ENCODE measurements at regions not wholly inside any gene's neighbourhood (a gene's known extent, or its start where the extent isn't known, plus 50 kb on each side); places are given as distances from the start of the nearest gene placed in this dataset.

- CTCF ChIA-PET: no interaction called here
- H3K4me1 Mint-ChIP-seq (ENCODE audit: low read depth, unreplicated experiment): no peaks in the 10 kb centered on the region
- intact Hi-C loops (cut with micrococcal nuclease; ENCODE audit: unreplicated experiment): no loop called here
Measured at GRCh38 chr9:88596376-88596775, 61.4 kb downstream of the NXNL2 start.

GRCh38 chr9:88604836-88605511, 70.0 kb downstream of the NXNL2 start:
- no peak overlapping the region for H3K27ac Mint-ChIP-seq (ENCODE audit: unreplicated experiment)
- no TSS peak for BruUV-seq (replicated peaks)

More at GRCh38 chr9:88596376-88596775, 61.4 kb downstream of the NXNL2 start:
- DNase-seq: no peak
- no peak for TF ChIP-seq CTCF (IDR thresholded peaks at IDR 0.05; ENCODE audit: unreplicated experiment)
- no TSS peak for BruUV-seq (replicated peaks)
- Mint-ChIP-seq H3K36me3 (ENCODE audit: insufficient read depth, unreplicated experiment) (no peaks in the 10 kb centered on the region), H3K9me3 (ENCODE audit: low read depth, unreplicated experiment) (no peaks in the 10 kb centered on the region), H3K4me3 (ENCODE audit: low read depth, unreplicated experiment) (no peak overlapping the region), H3K27me3 (ENCODE audit: unreplicated experiment) (peaks cover 52% of the 10 kb centered on the region), H3K27ac (ENCODE audit: unreplicated experiment) (no peak overlapping the region)

GRCh38 chr9:88605512-88606362, 70.8 kb downstream of the NXNL2 start:
- no peaks in the 10 kb centered on the region for H3K4me1 Mint-ChIP-seq (ENCODE audit: low read depth, unreplicated experiment)
- peaks cover 46% of the 10 kb centered on the region for H3K27me3 Mint-ChIP-seq (ENCODE audit: unreplicated experiment)
- BruUV-seq (replicated peaks): no TSS peak
- CTCF ChIA-PET: no interaction called here
- H3K9me3 Mint-ChIP-seq (ENCODE audit: low read depth, unreplicated experiment): no peaks in the 10 kb centered on the region
- DNase-seq: no peak
- H3K27ac Mint-ChIP-seq (ENCODE audit: unreplicated experiment): no peak overlapping the region
- TF ChIP-seq CTCF (IDR thresholded peaks at IDR 0.05; ENCODE audit: unreplicated experiment): no peak
- intact Hi-C loops (cut with micrococcal nuclease; ENCODE audit: unreplicated experiment): no loop called here
- no peaks in the 10 kb centered on the region for H3K36me3 Mint-ChIP-seq (ENCODE audit: insufficient read depth, unreplicated experiment)
- H3K4me3 Mint-ChIP-seq (ENCODE audit: low read depth, unreplicated experiment): no peak overlapping the region

More at GRCh38 chr9:88604836-88605511, 70.0 kb downstream of the NXNL2 start:
- Mint-ChIP-seq H3K4me1 (ENCODE audit: low read depth, unreplicated experiment) (no peaks in the 10 kb centered on the region), H3K27me3 (ENCODE audit: unreplicated experiment) (peaks cover 50% of the 10 kb centered on the region), H3K36me3 (ENCODE audit: insufficient read depth, unreplicated experiment) (no peaks in the 10 kb centered on the region), H3K4me3 (ENCODE audit: low read depth, unreplicated experiment) (no peak overlapping the region), H3K9me3 (ENCODE audit: low read depth, unreplicated experiment) (no peaks in the 10 kb centered on the region)
- intact Hi-C loops (cut with micrococcal nuclease; ENCODE audit: unreplicated experiment): no loop called here
- CTCF ChIA-PET: no interaction called here
- TF ChIP-seq CTCF (IDR thresholded peaks at IDR 0.05; ENCODE audit: unreplicated experiment): no peak
- no peak for DNase-seq

GRCh38 chr9:88614359-88614758, 79.4 kb downstream of the NXNL2 start:
- BruUV-seq (replicated peaks): no TSS peak
- H3K27ac Mint-ChIP-seq (ENCODE audit: unreplicated experiment): no peak overlapping the region
- intact Hi-C loops (cut with micrococcal nuclease; ENCODE audit: unreplicated experiment): no loop called here

More at GRCh38 chr9:88614359-88614758, 79.4 kb downstream of the NXNL2 start:
- H3K9me3 Mint-ChIP-seq (ENCODE audit: low read depth, unreplicated experiment): no peaks in the 10 kb centered on the region
- DNase-seq: no peak
- no peak overlapping the region for H3K4me3 Mint-ChIP-seq (ENCODE audit: low read depth, unreplicated experiment)
- H3K4me1 Mint-ChIP-seq (ENCODE audit: low read depth, unreplicated experiment): no peaks in the 10 kb centered on the region
- TF ChIP-seq CTCF (IDR thresholded peaks at IDR 0.05; ENCODE audit: unreplicated experiment): no peak
- peaks cover 10% of the 10 kb centered on the region for H3K27me3 Mint-ChIP-seq (ENCODE audit: unreplicated experiment)
- CTCF ChIA-PET: no interaction called here
- no peaks in the 10 kb centered on the region for H3K36me3 Mint-ChIP-seq (ENCODE audit: insufficient read depth, unreplicated experiment)

Measured in Calu3 (cell line).